HCT116 (cell line): ENCODE measurements at regions not wholly inside any gene's neighbourhood (a gene's known extent, or its start where the extent isn't known, plus 50 kb on each side); places are given as distances from the start of the nearest gene placed in this dataset.

Experiments
- ATAC-seq: fragments of 200-7000 bp; cut with Tn5 transposase; 2 replicates; pipeline ENCODE4 v1.9.1; 2020; ENCODE audit warnings: mild to moderate bottlenecking, moderate library complexity
- BruUV-seq: library from RNA; stranded (reverse); fragments of 400-500 nt; replicated peaks from 2 replicates; lab custom pipeline; 2021; lab: Mats Ljungman, UMichigan
- CTCF ChIA-PET: fragments of 300-600 bp; sonication (Branson Sonifier 250); formaldehyde crosslinking; loops from one replicate; lab custom pipeline; 2021; ENCODE audit warnings: antibody characterized with exemption; lab: Charles Lee
- POLR2A ChIA-PET: fragments of 300-600, 350-600 bp; sonication (Branson Sonifier 250); formaldehyde crosslinking; loops from one replicate; lab custom pipeline; 2021; ENCODE audit warnings: antibody characterized with exemption; lab: Charles Lee
- RAD21 ChIA-PET, 2 experiments: fragments of 300-600 bp; sonication (Branson Sonifier 250); formaldehyde crosslinking; loops; one replicate each; lab custom pipeline; 2023; ENCODE audit warnings: low total read pairs in 2 of 2; ENCODE audit not compliant: uncharacterized antibody in 2 of 2, unreplicated experiment in 2 of 2, low non-redundant PET in 1 of 2; lab: Charles Lee
- DNase-seq: peaks from one replicate; pipeline ENCODE4 v3.0.0-alpha.2; 2010; ENCODE audit warnings: low read depth, low spot score
- H2AFZ ChIP-seq: fragments of 200-600 bp; shearing (Covaris generic), sonication (generic); 2 replicates; pipeline ENCODE4 v1.6.1; 2017; ENCODE audit warnings: low read depth, mixed run types, mixed read lengths, antibody characterized with exemption, low read length; ENCODE audit not compliant: poor library complexity, severe bottlenecking
- H3K27ac ChIP-seq: 2 replicates; pipeline ENCODE4 v1.5.1; 2012; ENCODE audit warnings: low read depth, low read length
- H3K27me3 ChIP-seq: fragments of 200-600 bp; sonication (generic); 2 replicates; pipeline ENCODE4 v1.6.1; 2016; ENCODE audit warnings: mixed run types, low read length, mixed read lengths; ENCODE audit not compliant: insufficient read depth
- H3K36me3 ChIP-seq, 2 experiments: fragments of 200-500 bp in 1 of 2; fragments of 200-600 bp in 1 of 2; sonication (Bioruptor generic) in 1 of 2; sonication (generic) in 1 of 2; 2 replicates each; pipeline versions ENCODE4 v1.5.1 to v1.6.1; 2014 to 2016; ENCODE audit warnings: low read length in 2 of 2, inconsistent platforms in 1 of 2, mixed read lengths in 1 of 2, mixed run types in 1 of 2; ENCODE audit not compliant: insufficient read depth in 2 of 2, control insufficient read depth in 1 of 2
- H3K4me1 ChIP-seq, 2 experiments: fragments of 200-600 bp in 1 of 2; sonication (generic) in 1 of 2; 2 replicates each; pipeline versions ENCODE4 v1.5.1 to v1.6.1; 2012 to 2017; ENCODE audit warnings: low read length in 2 of 2, inconsistent platforms in 1 of 2, mild to moderate bottlenecking in 1 of 2, mixed read lengths in 1 of 2, mixed run types in 1 of 2, moderate library complexity in 1 of 2; ENCODE audit not compliant: insufficient read depth in 2 of 2, control insufficient read depth in 1 of 2
- H3K4me2 ChIP-seq: fragments of 200-600 bp; sonication (generic); 2 replicates; pipeline ENCODE4 v1.6.1; 2017; ENCODE audit warnings: mixed run types, low read length, mixed read lengths
- H3K4me3 ChIP-seq, 2 experiments: fragments of 200-600 bp in 1 of 2; sonication (generic) in 1 of 2; replicated peaks in 1 of 2; 2 replicates each; pipeline ENCODE4 v1.5.1; 2011 to 2016; ENCODE audit warnings: low read length in 2 of 2, control low read depth in 1 of 2, low read depth in 1 of 2, mild to moderate bottlenecking in 1 of 2, mixed read lengths in 1 of 2, mixed run types in 1 of 2
- H3K79me2 ChIP-seq: fragments of 200-600 bp; sonication (generic); 2 replicates; pipeline ENCODE4 v1.6.1; 2017; ENCODE audit warnings: mild to moderate bottlenecking, mixed run types, low read length, moderate library complexity, mixed read lengths; ENCODE audit not compliant: insufficient read depth
- H3K9ac ChIP-seq: fragments of 200-600 bp; sonication (generic); 2 replicates; pipeline ENCODE4 v1.6.1; 2016; ENCODE audit warnings: low read length, mixed read lengths
- H3K9me2 ChIP-seq: fragments of 200-600 bp; sonication (generic), shearing (Covaris generic); 2 replicates; pipeline ENCODE4 v1.6.1; 2017; ENCODE audit warnings: mixed run types, mild to moderate bottlenecking, moderate library complexity; ENCODE audit not compliant: insufficient read depth
- H3K9me3 ChIP-seq, 2 experiments: fragments of 200-500 bp in 1 of 2; fragments of 200-600 bp in 1 of 2; sonication (Bioruptor generic) in 1 of 2; sonication (generic) in 1 of 2; 2 replicates each; pipeline ENCODE4 v1.6.1; 2014 to 2017; ENCODE audit warnings: low read length in 2 of 2, mixed read lengths in 2 of 2, inconsistent platforms in 1 of 2, low read depth in 1 of 2, mild to moderate bottlenecking in 1 of 2, mixed run types in 1 of 2, moderate library complexity in 1 of 2; ENCODE audit not compliant: control insufficient read depth in 1 of 2, insufficient read depth in 1 of 2
- H4K20me1 ChIP-seq: fragments of 200-600 bp; sonication (generic), shearing (Covaris generic); 2 replicates; pipeline ENCODE4 v1.6.1; 2017; ENCODE audit warnings: mixed run types, mild to moderate bottlenecking, moderate library complexity; ENCODE audit not compliant: insufficient read depth
- ATF3 ChIP-seq: IDR thresholded peaks from 2 replicates; pipeline ENCODE4 v1.6.1; 2012
- CEBPB ChIP-seq: IDR thresholded peaks from 2 replicates; pipeline ENCODE4 v1.6.1; 2012; ENCODE audit warnings: low read depth
- EZH2 ChIP-seq: fragments of 200-600 bp; sonication (generic); IDR thresholded peaks from 2 replicates; pipeline ENCODE4 v1.6.1; 2017; ENCODE audit warnings: antibody characterized with exemption, mixed run types
- EZH2phosphoT487 ChIP-seq: fragments of 200-600 bp; IDR thresholded peaks from 2 replicates; pipeline ENCODE4 v1.6.1; 2018; ENCODE audit warnings: antibody characterized with exemption, borderline replicate concordance
- JUND ChIP-seq: IDR thresholded peaks from 2 replicates; pipeline ENCODE4 v1.6.1; 2012
- POLR2AphosphoS5 ChIP-seq: IDR thresholded peaks from 2 replicates; pipeline ENCODE4 v1.6.1; 2011; ENCODE audit warnings: mild to moderate bottlenecking, low read depth, low read length, moderate library complexity
- SIN3A ChIP-seq: IDR thresholded peaks from 2 replicates; pipeline ENCODE4 v1.6.1; 2012; ENCODE audit warnings: low read depth
- SP1 ChIP-seq: IDR thresholded peaks from 2 replicates; pipeline ENCODE4 v1.6.1; 2012; ENCODE audit warnings: low read depth
- SRF ChIP-seq: IDR thresholded peaks from 2 replicates; pipeline ENCODE4 v1.6.1; 2012; ENCODE audit warnings: low read depth
- TCF7L2 ChIP-seq: IDR thresholded peaks from 2 replicates; pipeline ENCODE4 v1.7.0; 2011; ENCODE audit warnings: borderline replicate concordance, inconsistent platforms; ENCODE audit not compliant: insufficient read depth, insufficient read length; ENCODE audit errors: extremely low read depth
- YY1 ChIP-seq: IDR thresholded peaks from 2 replicates; pipeline ENCODE4 v1.6.1; 2011; ENCODE audit warnings: low read length, low read depth, moderate library complexity, mild to moderate bottlenecking; ENCODE audit not compliant: insufficient replicate concordance; ENCODE audit errors: extremely low read depth
- ZBTB33 ChIP-seq: IDR thresholded peaks from 2 replicates; pipeline ENCODE4 v1.6.1; 2011; ENCODE audit warnings: mild to moderate bottlenecking, low read length, moderate library complexity; ENCODE audit not compliant: insufficient replicate concordance; ENCODE audit errors: extremely low read depth
- ZFX ChIP-seq: fragments of 450-650 bp; IDR thresholded peaks from 2 replicates; pipeline ENCODE4 v1.6.1; 2017
- ZNF274 ChIP-seq: fragments of 200-500 bp; sonication (Bioruptor generic); IDR thresholded peaks from 2 replicates; pipeline ENCODE4 v1.6.1; 2014; ENCODE audit warnings: mild to moderate bottlenecking, low read depth, low read length, inconsistent platforms
- intact Hi-C: fragments of 100-400 bp; cut with micrococcal nuclease; formaldehyde crosslinking; loops from 2 replicates; pipeline ENCODE4 v1.10.0; 2022
- TF ChIP-seq, protein P1 (sequence below): IDR thresholded peaks from 2 replicates; pipeline ENCODE4 v1.6.1; 2012; ENCODE audit warnings: low read depth

DNA sequence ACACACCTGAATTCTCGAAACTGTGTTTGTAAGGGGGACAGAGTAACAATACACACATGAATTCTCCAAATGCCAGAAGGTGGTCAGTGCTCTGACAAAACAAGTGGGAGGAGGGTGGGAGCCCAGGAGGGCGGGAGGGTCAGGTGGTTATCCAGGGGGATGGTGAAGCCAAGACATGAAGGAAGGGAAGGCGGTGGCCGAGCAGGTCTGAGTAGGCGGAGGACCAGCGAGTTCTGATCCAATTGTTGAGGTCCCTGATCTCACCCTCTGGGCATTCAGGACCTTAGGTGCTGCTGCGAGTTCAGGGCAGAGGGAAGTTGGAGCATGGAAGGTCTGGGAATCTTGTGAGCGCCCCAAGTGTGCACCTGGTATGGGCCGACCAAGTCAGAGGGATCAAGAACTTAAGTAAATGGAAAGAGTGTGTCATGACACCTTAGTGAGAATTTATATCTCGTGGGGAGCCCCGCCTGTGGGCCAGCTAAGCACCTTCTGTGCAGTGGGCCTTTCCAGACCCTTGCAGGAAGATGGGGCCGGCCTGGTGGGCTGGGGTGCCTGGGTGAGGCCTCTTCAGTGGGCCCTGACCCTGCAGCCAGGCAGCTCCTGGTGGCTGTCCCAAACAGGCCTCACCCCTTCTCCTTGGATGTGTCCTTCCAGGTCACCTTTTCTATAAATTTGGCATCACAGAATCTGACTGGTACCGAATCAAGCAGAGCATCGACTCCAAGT lies 86.1 kb downstream of the NPIPB11 start (continued):
- TF ChIP-seq, protein P1, sequence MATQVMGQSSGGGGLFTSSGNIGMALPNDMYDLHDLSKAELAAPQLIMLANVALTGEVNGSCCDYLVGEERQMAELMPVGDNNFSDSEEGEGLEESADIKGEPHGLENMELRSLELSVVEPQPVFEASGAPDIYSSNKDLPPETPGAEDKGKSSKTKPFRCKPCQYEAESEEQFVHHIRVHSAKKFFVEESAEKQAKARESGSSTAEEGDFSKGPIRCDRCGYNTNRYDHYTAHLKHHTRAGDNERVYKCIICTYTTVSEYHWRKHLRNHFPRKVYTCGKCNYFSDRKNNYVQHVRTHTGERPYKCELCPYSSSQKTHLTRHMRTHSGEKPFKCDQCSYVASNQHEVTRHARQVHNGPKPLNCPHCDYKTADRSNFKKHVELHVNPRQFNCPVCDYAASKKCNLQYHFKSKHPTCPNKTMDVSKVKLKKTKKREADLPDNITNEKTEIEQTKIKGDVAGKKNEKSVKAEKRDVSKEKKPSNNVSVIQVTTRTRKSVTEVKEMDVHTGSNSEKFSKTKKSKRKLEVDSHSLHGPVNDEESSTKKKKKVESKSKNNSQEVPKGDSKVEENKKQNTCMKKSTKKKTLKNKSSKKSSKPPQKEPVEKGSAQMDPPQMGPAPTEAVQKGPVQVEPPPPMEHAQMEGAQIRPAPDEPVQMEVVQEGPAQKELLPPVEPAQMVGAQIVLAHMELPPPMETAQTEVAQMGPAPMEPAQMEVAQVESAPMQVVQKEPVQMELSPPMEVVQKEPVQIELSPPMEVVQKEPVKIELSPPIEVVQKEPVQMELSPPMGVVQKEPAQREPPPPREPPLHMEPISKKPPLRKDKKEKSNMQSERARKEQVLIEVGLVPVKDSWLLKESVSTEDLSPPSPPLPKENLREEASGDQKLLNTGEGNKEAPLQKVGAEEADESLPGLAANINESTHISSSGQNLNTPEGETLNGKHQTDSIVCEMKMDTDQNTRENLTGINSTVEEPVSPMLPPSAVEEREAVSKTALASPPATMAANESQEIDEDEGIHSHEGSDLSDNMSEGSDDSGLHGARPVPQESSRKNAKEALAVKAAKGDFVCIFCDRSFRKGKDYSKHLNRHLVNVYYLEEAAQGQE: no peak
- TF ChIP-seq SIN3A: no peak
- TF ChIP-seq SP1: no peak
- TF ChIP-seq EZH2: no peak
- no peak for TF ChIP-seq EZH2phosphoT487
- no peak for TF ChIP-seq JUND
- no peak for TF ChIP-seq POLR2AphosphoS5
- no peak for TF ChIP-seq YY1
- TF ChIP-seq ATF3: no peak
- no peak for TF ChIP-seq CEBPB

DNA sequence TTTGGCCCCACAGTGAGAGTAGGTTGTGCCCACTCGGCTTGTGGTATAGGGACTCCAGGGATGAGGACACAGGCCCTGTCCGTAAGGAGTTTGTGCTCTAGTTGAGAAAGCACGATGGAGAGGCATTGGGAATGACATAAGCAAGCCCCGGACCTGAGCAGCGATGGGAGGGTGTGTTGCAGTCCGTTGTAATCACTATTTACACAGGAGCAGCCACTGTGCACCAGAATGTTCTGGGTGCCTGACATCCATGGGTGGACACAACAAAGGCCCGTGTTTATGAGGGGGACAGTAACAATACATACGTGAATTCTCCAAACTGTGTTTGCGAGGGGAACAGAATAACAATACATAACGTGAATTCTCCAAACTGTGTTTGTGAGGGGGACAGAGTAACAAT lies 86.8 kb downstream of the NPIPB11 start:
- DNase-seq: no peak
- Histone ChIP-seq H3K4me2 (no peak overlapping the region), H3K9me3 (no peaks in the 10 kb centered on the region), H3K9me2 (no peaks in the 10 kb centered on the region), H3K27me3 (no peaks in the 10 kb centered on the region), H3K9ac (no peak overlapping the region), H3K4me1 (peaks cover 0 to 12% of the 10 kb centered on the region in 2 experiments; a peak in 2 of 4 replicates), H4K20me1 (no peaks in the 10 kb centered on the region), H3K79me2 (no peaks in the 10 kb centered on the region), H3K4me3 (no peak overlapping the region), H2AFZ (no peak overlapping the region), H3K27ac (no peak overlapping the region), H3K36me3 (no peaks in the 10 kb centered on the region)
- BruUV-seq: no TSS peak
- ChIA-PET RAD21 (no interaction called here), CTCF (no interaction called here), POLR2A (no interaction called here)
- no peak for ATAC-seq
- intact Hi-C loops: loop anchor here (5.0 kb wide), 1 partner anchor 92 kb away; no protein-coding TSS in a partner anchor
- no peak for TF ChIP-seq ZBTB33
- TF ChIP-seq CEBPB: no peak
- TF ChIP-seq ZFX: no peak
- no peak for TF ChIP-seq ZNF274
- TF ChIP-seq TCF7L2: no peak
- no peak for TF ChIP-seq SIN3A
- TF ChIP-seq SRF: no peak
- no peak for TF ChIP-seq EZH2
- TF ChIP-seq, protein P1: no peak
